Rectal smooth muscle tissue (tissue), 1 donor: ENCODE measurements at regions not wholly inside any gene's neighbourhood (a gene's known extent, or its start where the extent isn't known, plus 50 kb on each side); places are given as distances from the start of the nearest gene placed in this dataset.

Experiments used
- H3K27ac ChIP-seq: one replicate; pipeline ENCODE4 v1.7.0; 2013; ENCODE audit warnings: low read depth, low read length, inconsistent platforms
- H3K27me3 ChIP-seq: one replicate; pipeline ENCODE4 v1.7.0; 2013; ENCODE audit warnings: low read length; ENCODE audit not compliant: control insufficient read depth, insufficient read depth
- H3K36me3 ChIP-seq: one replicate; pipeline ENCODE4 v1.7.0; 2013; ENCODE audit warnings: low read length; ENCODE audit not compliant: control insufficient read depth, insufficient read depth
- H3K4me1 ChIP-seq: one replicate; pipeline ENCODE4 v1.7.0; 2013; ENCODE audit warnings: low read length; ENCODE audit not compliant: control insufficient read depth, insufficient read depth
- H3K4me3 ChIP-seq: one replicate; pipeline ENCODE4 v1.7.0; 2013; ENCODE audit warnings: low read length
- H3K9ac ChIP-seq: one replicate; pipeline ENCODE4 v1.7.0; 2013; ENCODE audit warnings: low read length

- no peaks in the 10 kb centered on the region for H3K27me3 ChIP-seq
- H3K9ac ChIP-seq, result no peak overlapping the region
- H3K4me3 ChIP-seq, result no peak overlapping the region
- H3K4me1 ChIP-seq, result no peaks in the 10 kb centered on the region
- no peaks in the 10 kb centered on the region for H3K36me3 ChIP-seq
- no peak overlapping the region for H3K27ac ChIP-seq
Measured at GRCh38 chr2:57934659-57935058, 111.9 kb upstream of the VRK2 start.

GRCh38 chr2:57936216-57936615 is 110.4 kb upstream of the VRK2 start:
- H3K36me3 ChIP-seq, result no peaks in the 10 kb centered on the region
- H3K9ac ChIP-seq, result no peak overlapping the region
- no peaks in the 10 kb centered on the region for H3K4me1 ChIP-seq
- no peak overlapping the region for H3K27ac ChIP-seq
- H3K4me3 ChIP-seq, result no peak overlapping the region
- no peaks in the 10 kb centered on the region for H3K27me3 ChIP-seq

GRCh38 chr2:57937456-57937855 is 109.2 kb upstream of the VRK2 start:
- H3K27ac ChIP-seq, result no peak overlapping the region
- no peaks in the 10 kb centered on the region for H3K36me3 ChIP-seq
- no peaks in the 10 kb centered on the region for H3K4me1 ChIP-seq
- H3K4me3 ChIP-seq, result no peak overlapping the region
- H3K27me3 ChIP-seq, result no peaks in the 10 kb centered on the region
- no peak overlapping the region for H3K9ac ChIP-seq

- Histone ChIP-seq H3K4me1 (no peaks in the 10 kb centered on the region), H3K27ac (no peak overlapping the region), H3K4me3 (no peak overlapping the region), H3K27me3 (no peaks in the 10 kb centered on the region), H3K36me3 (no peaks in the 10 kb centered on the region), H3K9ac (no peak overlapping the region)
Measured at GRCh38 chr2:57941816-57942215, 104.8 kb upstream of the VRK2 start.

GRCh38 chr2:57943315-57943714 is 103.3 kb upstream of the VRK2 start:
- no peak overlapping the region for H3K4me3 ChIP-seq
- no peaks in the 10 kb centered on the region for H3K4me1 ChIP-seq
- H3K27ac ChIP-seq, result no peak overlapping the region
- H3K27me3 ChIP-seq, result no peaks in the 10 kb centered on the region
- no peak overlapping the region for H3K9ac ChIP-seq
- H3K36me3 ChIP-seq, result no peaks in the 10 kb centered on the region

- H3K27me3 ChIP-seq, result no peaks in the 10 kb centered on the region
- no peaks in the 10 kb centered on the region for H3K36me3 ChIP-seq
- H3K27ac ChIP-seq, result no peak overlapping the region
- H3K4me3 ChIP-seq, result no peak overlapping the region
- H3K9ac ChIP-seq, result no peak overlapping the region
- H3K4me1 ChIP-seq, result no peaks in the 10 kb centered on the region
Measured at GRCh38 chr2:57947398-57947797, 99.2 kb upstream of the VRK2 start.

- H3K27ac ChIP-seq, result no peak overlapping the region
- no peak overlapping the region for H3K4me3 ChIP-seq
- H3K4me1 ChIP-seq, result no peaks in the 10 kb centered on the region
- H3K36me3 ChIP-seq, result no peaks in the 10 kb centered on the region
- H3K9ac ChIP-seq, result no peak overlapping the region
- no peaks in the 10 kb centered on the region for H3K27me3 ChIP-seq
Measured at GRCh38 chr2:57954020-57954419, 92.6 kb upstream of the VRK2 start.

GRCh38 chr2:57957238-57957637 is 89.4 kb upstream of the VRK2 start:
- H3K27me3 ChIP-seq, result no peaks in the 10 kb centered on the region
- no peaks in the 10 kb centered on the region for H3K36me3 ChIP-seq
- H3K27ac ChIP-seq, result no peak overlapping the region
- H3K4me1 ChIP-seq, result no peaks in the 10 kb centered on the region
- H3K4me3 ChIP-seq, result no peak overlapping the region
- H3K9ac ChIP-seq, result no peak overlapping the region

- no peak overlapping the region for H3K27ac ChIP-seq
Measured at GRCh38 chr2:57959390-57959789, 87.2 kb upstream of the VRK2 start.

GRCh38 chr2:57962861-57963260 is 83.7 kb upstream of the VRK2 start:
- Histone ChIP-seq H3K4me3 (no peak overlapping the region), H3K36me3 (no peaks in the 10 kb centered on the region), H3K9ac (no peak overlapping the region), H3K4me1 (no peaks in the 10 kb centered on the region), H3K27me3 (no peaks in the 10 kb centered on the region), H3K27ac (no peak overlapping the region)

More at GRCh38 chr2:57959390-57959789, 87.2 kb upstream of the VRK2 start:
- H3K4me3 ChIP-seq, result no peak overlapping the region
- H3K9ac ChIP-seq, result no peak overlapping the region
- H3K4me1 ChIP-seq, result no peaks in the 10 kb centered on the region
- no peaks in the 10 kb centered on the region for H3K36me3 ChIP-seq
- no peaks in the 10 kb centered on the region for H3K27me3 ChIP-seq

GRCh38 chr2:57965219-57965618 is 81.4 kb upstream of the VRK2 start:
- H3K27me3 ChIP-seq, result no peaks in the 10 kb centered on the region
- no peak overlapping the region for H3K9ac ChIP-seq
- no peaks in the 10 kb centered on the region for H3K36me3 ChIP-seq
- no peak overlapping the region for H3K4me3 ChIP-seq
- no peak overlapping the region for H3K27ac ChIP-seq
- no peaks in the 10 kb centered on the region for H3K4me1 ChIP-seq

GRCh38 chr2:57965961-57966360 is 80.6 kb upstream of the VRK2 start:
- no peaks in the 10 kb centered on the region for H3K27me3 ChIP-seq
- H3K27ac ChIP-seq, result no peak overlapping the region

GRCh38 chr2:57973621-57974186 is 72.9 kb upstream of the VRK2 start:
- Histone ChIP-seq H3K9ac (no peak overlapping the region), H3K36me3 (no peaks in the 10 kb centered on the region), H3K27me3 (no peaks in the 10 kb centered on the region), H3K4me1 (no peaks in the 10 kb centered on the region), H3K27ac (no peak overlapping the region), H3K4me3 (no peak overlapping the region)

More at GRCh38 chr2:57965961-57966360, 80.6 kb upstream of the VRK2 start:
- Histone ChIP-seq H3K4me1 (no peaks in the 10 kb centered on the region), H3K4me3 (no peak overlapping the region), H3K36me3 (no peaks in the 10 kb centered on the region), H3K9ac (no peak overlapping the region)
